GM10248 (cell line): ENCODE measurements at regions not wholly inside any gene's neighbourhood (a gene's known extent, or its start where the extent isn't known, plus 50 kb on each side); places are given as distances from the start of the nearest gene placed in this dataset.
"Not testable (repeated sequence)": the region's sequence is repeated elsewhere in the genome, so short reads cannot be mapped to it uniquely, and the experiment has no call there.

Experiments used
- CTCF ChIA-PET: fragments of 300-600 bp; sonication (Branson Sonifier 250); formaldehyde crosslinking; extraction: SDS; loops from one replicate; lab custom pipeline; 2021; ENCODE audit warnings: antibody characterized with exemption; lab: Yijun Ruan, JAX
- POLR2A ChIA-PET: fragments of 350-650 bp; sonication (Branson Sonifier 250); formaldehyde crosslinking; extraction: SDS; loops from one replicate; lab custom pipeline; 2020; ENCODE audit warnings: antibody characterized with exemption; lab: Yijun Ruan, JAX
- DNase-seq: peaks from one replicate; pipeline ENCODE4 v3.0.0; 2012; ENCODE audit errors: extremely low spot score
- CTCF ChIP-seq: IDR thresholded peaks from 2 replicates; pipeline ENCODE4 v1.5.1; 2012; ENCODE audit warnings: mild to moderate bottlenecking, low read depth; ENCODE audit errors: extremely low read depth, missing control alignments, control extremely low read depth

GRCh38 chr9:7567687-7568086, 231.9 kb downstream of the DMAC1 start:
- DNase-seq: no peak
- TF ChIP-seq CTCF: no peak
- ChIA-PET POLR2A (no interaction called here), CTCF (no interaction called here)

- ChIA-PET CTCF (interaction anchor here (1.2 kb wide), 1 partner anchor 8 kb away, joined by 3 read pairs; no protein-coding TSS in a partner anchor), POLR2A (no interaction called here)
- no peak for DNase-seq
These were observed 238.0 kb downstream of the DMAC1 start for GRCh38 chr9:7561527-7562080.

GRCh38 chr9:7560669-7561305, 238.8 kb downstream of the DMAC1 start:
- no peak for DNase-seq
- ChIA-PET POLR2A (no interaction called here), CTCF (interaction anchor here (1.2 kb wide), 1 partner anchor 9 kb away, joined by 3 read pairs; no protein-coding TSS in a partner anchor)
- TF ChIP-seq CTCF: no peak

More at GRCh38 chr9:7561527-7562080, 238.0 kb downstream of the DMAC1 start:
- no peak for TF ChIP-seq CTCF

- CTCF ChIA-PET: no interaction called here
- POLR2A ChIA-PET: no interaction called here
- no peak for TF ChIP-seq CTCF
- no peak for DNase-seq
These were observed 244.9 kb downstream of the DMAC1 start for GRCh38 chr9:7554699-7555098.

GRCh38 chr9:7552706-7553105, 246.9 kb downstream of the DMAC1 start:
- DNase-seq, POLR2A ChIA-PET: not testable (repeated sequence)
- CTCF ChIA-PET: interaction anchor here (1.6 to 1.7 kb wide), 2 partner anchors 18 to 500 kb away, joined by 3 read pairs; no protein-coding TSS in a partner anchor

- no peak for TF ChIP-seq CTCF
- CTCF ChIA-PET: interaction anchor here (1.0 to 1.2 kb wide), 2 partner anchors 10 to 14 kb away, joined by 3 to 4 read pairs; no protein-coding TSS in a partner anchor
- no peak for DNase-seq
- POLR2A ChIA-PET: no interaction called here
These were observed 250.3 kb downstream of the DMAC1 start for GRCh38 chr9:7549249-7549648.

- CTCF ChIA-PET: interaction anchor here (0.7 to 4.6 kb wide), 3 partner anchors 8 to 12 kb away, joined by 3 to 17 read pairs (median 3); no protein-coding TSS in a partner anchor
- no peak for TF ChIP-seq CTCF
- no peak for DNase-seq
- POLR2A ChIA-PET: no interaction called here
These were observed 253.3 kb downstream of the DMAC1 start for GRCh38 chr9:7546261-7546660.
